ENCODE measurements at regions not wholly inside any gene's neighbourhood (a gene's known extent, or its start where the extent isn't known, plus 50 kb on each side); places are given as distances from the start of the nearest gene placed in this dataset.

GRCh38 chr6:14371530-14371929 is 254.0 kb downstream of the CD83 start:
- Histone ChIP-seq H3K79me2 (ENCODE audit: control insufficient read depth, insufficient read depth, low read length) (no peaks in the 10 kb centered on the region), H3K4me2 (ENCODE audit: control insufficient read depth, insufficient read depth) (no peak overlapping the region), H2AFZ (ENCODE audit: control insufficient read depth, low read depth, low read length) (0 out of 2 replicates have a peak overlapping the region, but pooled peaks have one; percentile 18), H4K20me1 (ENCODE audit: control insufficient read depth, insufficient read depth) (no peaks in the 10 kb centered on the region), H3K9me3 (replicated peaks; ENCODE audit: control insufficient read depth, insufficient read depth, low read length) (no peaks in the 10 kb centered on the region), H3K27me3 (replicated peaks in 1 of 2; ENCODE audit: control insufficient read depth in 2 of 2, insufficient read depth in 2 of 2, low read length in 1 of 2) (no peaks in the 10 kb centered on the region), H3K27ac (ENCODE audit: control insufficient read depth, insufficient read depth) (no peak overlapping the region), H3K4me1 (ENCODE audit: control insufficient read depth, insufficient read depth, low read length) (peaks cover 12% of the 10 kb centered on the region), H3K36me3 (ENCODE audit: control insufficient read depth in 2 of 2, insufficient read depth in 2 of 2, low read length in 1 of 2) (no peaks in the 10 kb centered on the region), H3K4me3 (no peak overlapping the region), H3K9ac (ENCODE audit: control insufficient read depth, insufficient read depth, low read length) (no peak overlapping the region)
- intact Hi-C loops (cut with micrococcal nuclease; ENCODE audit: unreplicated experiment), result no loop called here
- TF ChIP-seq IKZF1 (conservative IDR thresholded peaks at IDR 0.05) (0 out of 2 replicates have a peak, but pooled peaks have one; percentile 19), CBFB (IDR thresholded peaks at IDR 0.05; ENCODE audit: low read depth) (no peak)
- no peak for FAIRE-seq
- BruUV-seq (replicated peaks), result no TSS peak
- no peak for DNase-seq (ENCODE audit: low read depth, low spot score)
- no peak for ATAC-seq
- in situ Hi-C loops (cut with MboI), result no loop called here
- WGBS (ENCODE audit: insufficient coverage, insufficient replicate concordance, low lambda C conversion rate, missing lambda C conversion rate), result 50% methylated on average over 3 of the region's 3 CpGs
- ChIA-PET RAD21 (ENCODE audit: unreplicated experiment) (no interaction called here), POLR2A (no interaction called here), SMC1A (ENCODE audit: uncharacterized antibody, unreplicated experiment) (interaction anchor here (0.6 to 2.0 kb wide), 2 partner anchors 12 to 1132 kb away, joined by 3 to 4 read pairs; no protein-coding TSS in a partner anchor), CTCF (no interaction called here)

GRCh38 chr6:14372734-14373489 is 255.3 kb downstream of the CD83 start:
- RAD21 ChIA-PET (ENCODE audit: unreplicated experiment), result interaction anchor here (1.2 kb wide), 1 partner anchor 12 kb away, joined by 3 read pairs; no protein-coding TSS in a partner anchor
- Histone ChIP-seq H3K9me3 (replicated peaks; ENCODE audit: control insufficient read depth, insufficient read depth, low read length) (no peaks in the 10 kb centered on the region), H3K36me3 (ENCODE audit: control insufficient read depth in 2 of 2, insufficient read depth in 2 of 2, low read length in 1 of 2) (no peaks in the 10 kb centered on the region), H4K20me1 (ENCODE audit: control insufficient read depth, insufficient read depth) (no peaks in the 10 kb centered on the region), H3K27ac (ENCODE audit: control insufficient read depth, insufficient read depth) (no peak overlapping the region), H3K27me3 (replicated peaks in 1 of 2; ENCODE audit: control insufficient read depth in 2 of 2, insufficient read depth in 2 of 2, low read length in 1 of 2) (no peaks in the 10 kb centered on the region), H3K9ac (ENCODE audit: control insufficient read depth, insufficient read depth, low read length) (no peak overlapping the region), H3K79me2 (ENCODE audit: control insufficient read depth, insufficient read depth, low read length) (no peaks in the 10 kb centered on the region), H3K4me1 (ENCODE audit: control insufficient read depth, insufficient read depth, low read length) (peaks cover 12% of the 10 kb centered on the region), H3K4me2 (ENCODE audit: control insufficient read depth, insufficient read depth) (peak overlapping the region; percentile 17; the same call in 1 of the 2 replicates), H2AFZ (ENCODE audit: control insufficient read depth, low read depth, low read length) (no peak overlapping the region), H3K4me3 (no peak overlapping the region)
- BruUV-seq (replicated peaks), result no TSS peak
- SMC1A ChIA-PET (ENCODE audit: uncharacterized antibody, unreplicated experiment), result interaction anchor here (0.6 kb wide), 1 partner anchor 10 kb away, joined by 4 read pairs; no protein-coding TSS in a partner anchor
- in situ Hi-C loops (cut with MboI), result no loop called here
- POLR2A ChIA-PET, result no interaction called here
- DNase-seq (ENCODE audit: low read depth, low spot score), result no peak
- CTCF ChIA-PET, result no interaction called here
- 32% methylated on average over 7 of the region's 7 CpGs for WGBS (ENCODE audit: insufficient coverage, insufficient replicate concordance, low lambda C conversion rate, missing lambda C conversion rate)
- no peak for FAIRE-seq
- peak; percentile 39; the same call in 2 of the 3 replicates for ATAC-seq
- intact Hi-C loops (cut with micrococcal nuclease; ENCODE audit: unreplicated experiment), result no loop called here
- TF ChIP-seq SIN3A (IDR thresholded peaks at IDR 0.05; ENCODE audit: low read depth, low read length), result no peak
- TF ChIP-seq IKZF1 (conservative IDR thresholded peaks at IDR 0.05), result 0 out of 2 replicates have a peak, but pooled peaks have one; percentile 15
- TF ChIP-seq WRNIP1 (IDR thresholded peaks at IDR 0.05; ENCODE audit: borderline replicate concordance, low read depth, low read length), result no peak
- TF ChIP-seq EGR1 (IDR thresholded peaks at IDR 0.05; ENCODE audit: borderline replicate concordance in 1 of 2, low read depth in 2 of 2, low read length in 2 of 2), result no peak
- TF ChIP-seq CHD2 (IDR thresholded peaks at IDR 0.05; ENCODE audit: borderline replicate concordance, low read depth, low read length), result no peak
- peak; percentile 4 to 76; a peak in 2 of 4 replicates for TF ChIP-seq BHLHE40 (IDR thresholded peaks at IDR 0.05; ENCODE audit: borderline replicate concordance in 1 of 2, low read depth in 2 of 2, low read length in 1 of 2)
- TF ChIP-seq HDAC2 (IDR thresholded peaks at IDR 0.05), result no peak
- no peak for TF ChIP-seq ZBTB4 (CRISPR knock-in tag; IDR thresholded peaks at IDR 0.05)
- no peak for TF ChIP-seq PML (IDR thresholded peaks at IDR 0.05; ENCODE audit: low read length)
- TF ChIP-seq ZNF622 (IDR thresholded peaks at IDR 0.05), result no peak
- no peak for TF ChIP-seq ATF2 (IDR thresholded peaks at IDR 0.05; ENCODE audit: low read length)
- no peak for TF ChIP-seq PAX5 (IDR thresholded peaks at IDR 0.05; ENCODE audit: borderline replicate concordance, low read depth, low read length)

Data from GM12878 (cell line).